H1 (cell line): ENCODE measurements at regions not wholly inside any gene's neighbourhood (a gene's known extent, or its start where the extent isn't known, plus 50 kb on each side); places are given as distances from the start of the nearest gene placed in this dataset.

Experiments used
- CTCF ChIA-PET: fragments of 300-600 bp; sonication (Branson Sonifier 250); formaldehyde crosslinking; loops from one replicate; lab custom pipeline; 2021; ENCODE audit not compliant: partially characterized antibody; lab: Charles Lee
- POLR2A ChIA-PET: fragments of 300-600 bp; sonication (Branson Sonifier 250); formaldehyde crosslinking; loops from one replicate; lab custom pipeline; 2021; ENCODE audit warnings: inconsistent platforms; ENCODE audit not compliant: partially characterized antibody; lab: Charles Lee
- DNase-seq, 2 experiments: peaks; one replicate each; pipeline versions ENCODE4 v3.0.0 to v3.0.0-alpha.2; 2010 to 2022; ENCODE audit warnings: low spot score in 2 of 2, low read depth in 1 of 2, mixed read lengths in 1 of 2
- FAIRE-seq: peaks from 2 replicates; lab custom pipeline; 2011; peaks lifted over from hg19 to GRCh38; lab: Jason Lieb, UNC
- H2AFZ ChIP-seq: 2 replicates; pipeline ENCODE4 v1.8.1; 2012; ENCODE audit warnings: low read length, inconsistent platforms
- H2AK5ac ChIP-seq: 2 replicates; pipeline ENCODE4 v1.6.1; 2013; ENCODE audit warnings: low read depth, low read length
- H2BK120ac ChIP-seq: replicated peaks from 2 replicates; pipeline ENCODE3; 2013; ENCODE audit warnings: low read depth, low read length, inconsistent platforms
- H2BK12ac ChIP-seq: 2 replicates; pipeline ENCODE4 v1.6.1; 2013; ENCODE audit warnings: low read depth, low read length
- H2BK15ac ChIP-seq: 2 replicates; pipeline ENCODE4 v1.6.1; 2013; ENCODE audit warnings: low read length
- H2BK20ac ChIP-seq: 2 replicates; pipeline ENCODE4 v1.6.1; 2013; ENCODE audit warnings: low read length
- H2BK5ac ChIP-seq: 2 replicates; pipeline ENCODE4 v1.6.1; 2013; ENCODE audit warnings: low read depth, low read length
- H3K14ac ChIP-seq: 2 replicates; pipeline ENCODE4 v1.6.1; 2013; ENCODE audit warnings: inconsistent platforms; ENCODE audit not compliant: insufficient read length
- H3K18ac ChIP-seq: 2 replicates; pipeline ENCODE4 v1.6.1; 2013; ENCODE audit warnings: low read length; ENCODE audit errors: extremely low read depth
- H3K23ac ChIP-seq: 2 replicates; pipeline ENCODE4 v1.6.1; 2013; ENCODE audit warnings: inconsistent platforms; ENCODE audit not compliant: insufficient read length
- H3K23me2 ChIP-seq: 2 replicates; pipeline ENCODE4 v1.6.1; 2013; ENCODE audit warnings: low read depth, low read length
- H3K27ac ChIP-seq: 2 replicates; pipeline ENCODE4 v1.6.1; 2011; ENCODE audit warnings: low read depth, low read length, inconsistent platforms
- H3K27me3 ChIP-seq, 4 experiments: replicated peaks in 1 of 4; 1 replicate in 1 of 4; 2 replicates in 3 of 4; pipeline versions ENCODE4 v1.6.1 to v1.8.1; 2011 to 2013; ENCODE audit warnings: low read length in 3 of 4, mild to moderate bottlenecking in 3 of 4, inconsistent platforms in 2 of 4, mixed read lengths in 2 of 4, moderate library complexity in 1 of 4; ENCODE audit not compliant: control insufficient read depth in 3 of 4, insufficient read depth in 3 of 4; ENCODE audit errors: extremely low read depth in 1 of 4
- H3K36me3 ChIP-seq, 4 experiments: 2 replicates each; pipeline versions ENCODE4 v1.6.1 to v1.8.1; 2011 to 2013; ENCODE audit warnings: mild to moderate bottlenecking in 4 of 4, low read length in 3 of 4, moderate library complexity in 2 of 4, control low read depth in 1 of 4, inconsistent platforms in 1 of 4; ENCODE audit not compliant: insufficient read depth in 4 of 4, control insufficient read depth in 2 of 4
- H3K4ac ChIP-seq: replicated peaks from 2 replicates; pipeline ENCODE3; 2013; ENCODE audit warnings: low read length, low read depth, mixed read lengths, inconsistent platforms; ENCODE audit not compliant: insufficient read length
- H3K4me1 ChIP-seq, 4 experiments: replicated peaks in 1 of 4; 1 replicate in 1 of 4; 2 replicates in 3 of 4; pipeline versions ENCODE4 v1.6.1 to v1.8.1; 2011 to 2013; ENCODE audit warnings: low read length in 3 of 4, inconsistent platforms in 2 of 4, mixed read lengths in 1 of 4; ENCODE audit not compliant: insufficient read depth in 4 of 4, control insufficient read depth in 3 of 4
- H3K4me2 ChIP-seq, 2 experiments: 2 replicates each; pipeline versions ENCODE4 v1.6.1 to v1.8.1; 2011 to 2013; ENCODE audit warnings: low read depth in 2 of 2, low read length in 2 of 2, control low read depth in 1 of 2, inconsistent platforms in 1 of 2, mild to moderate bottlenecking in 1 of 2; ENCODE audit not compliant: insufficient read depth in 1 of 2
- H3K4me3 ChIP-seq, 4 experiments: fragments of 200-600, 300-600 bp in 1 of 4; sonication (generic), shearing (Covaris generic), sonication (Bioruptor Twin) in 1 of 4; 2 replicates each; pipeline versions ENCODE4 v1.5.1 to v1.8.1; 2011 to 2016; ENCODE audit warnings: low read length in 4 of 4, low read depth in 3 of 4, control low read depth in 2 of 4, inconsistent platforms in 2 of 4, mild to moderate bottlenecking in 2 of 4, mixed read lengths in 1 of 4, moderate library complexity in 1 of 4; ENCODE audit not compliant: insufficient read depth in 2 of 4; ENCODE audit errors: extremely low read depth in 1 of 4
- H3K56ac ChIP-seq: replicated peaks from 2 replicates; pipeline ENCODE3; 2013; ENCODE audit warnings: low read depth, mild to moderate bottlenecking, mixed read lengths, low read length, inconsistent platforms; ENCODE audit not compliant: insufficient read length
- H3K79me1 ChIP-seq: 2 replicates; pipeline ENCODE4 v1.6.1; 2013; ENCODE audit warnings: low read depth, low read length, control low read depth
- H3K79me2 ChIP-seq, 2 experiments: 2 replicates each; pipeline versions ENCODE4 v1.6.1 to v1.8.1; 2012 to 2013; ENCODE audit warnings: low read length in 2 of 2, mild to moderate bottlenecking in 2 of 2, inconsistent platforms in 1 of 2; ENCODE audit not compliant: insufficient read depth in 2 of 2, control insufficient read depth in 1 of 2
- H3K9ac ChIP-seq, 4 experiments: replicated peaks in 1 of 4; 1 replicate in 1 of 4; 2 replicates in 3 of 4; pipeline versions ENCODE4 v1.6.1 to v1.8.1; 2011 to 2013; ENCODE audit warnings: low read depth in 3 of 4, low read length in 3 of 4, control low read depth in 2 of 4, mild to moderate bottlenecking in 2 of 4, moderate library complexity in 2 of 4, inconsistent platforms in 1 of 4; ENCODE audit errors: extremely low read depth in 1 of 4
- H3K9me3 ChIP-seq, 2 experiments: 2 replicates each; pipeline versions ENCODE4 v1.6.1 to v1.8.1; 2012 to 2013; ENCODE audit warnings: mild to moderate bottlenecking in 2 of 2, moderate library complexity in 2 of 2, control low read depth in 1 of 2, inconsistent platforms in 1 of 2, low read depth in 1 of 2, low read length in 1 of 2, mixed read lengths in 1 of 2; ENCODE audit not compliant: insufficient read depth in 2 of 2
- H4K20me1 ChIP-seq, 2 experiments: replicated peaks in 1 of 2; 2 replicates each; pipeline versions ENCODE3 to v1.8.1; 2011 to 2013; ENCODE audit warnings: inconsistent platforms in 2 of 2, low read length in 2 of 2, mild to moderate bottlenecking in 1 of 2; ENCODE audit not compliant: insufficient read depth in 2 of 2, control insufficient read depth in 1 of 2
- H4K5ac ChIP-seq: 2 replicates; pipeline ENCODE4 v1.6.1; 2013; ENCODE audit warnings: low read length, low read depth, mixed read lengths, inconsistent platforms; ENCODE audit not compliant: insufficient read length
- H4K8ac ChIP-seq: 2 replicates; pipeline ENCODE4 v1.8.0; 2013; ENCODE audit warnings: mild to moderate bottlenecking, moderate library complexity, low read length, inconsistent platforms; ENCODE audit not compliant: insufficient read depth; ENCODE audit errors: extremely low read depth
- H4K91ac ChIP-seq: replicated peaks from 2 replicates; pipeline ENCODE3; 2013; ENCODE audit warnings: low read length, mixed read lengths, inconsistent platforms; ENCODE audit not compliant: insufficient read length
- BCL11A ChIP-seq, 2 experiments: IDR thresholded peaks; one replicate each; pipeline ENCODE4 v1.6.1; 2011; ENCODE audit warnings: low read depth in 2 of 2, low read length in 2 of 2, mild to moderate bottlenecking in 2 of 2
- CTBP2 ChIP-seq: IDR thresholded peaks from 2 replicates; pipeline ENCODE4 v1.7.0; 2011; ENCODE audit warnings: borderline replicate concordance, mild to moderate bottlenecking, moderate library complexity, mixed read lengths, low read length; ENCODE audit not compliant: insufficient read depth, insufficient read length
- E2F6 ChIP-seq: IDR thresholded peaks from 2 replicates; pipeline ENCODE4 v1.6.1; 2012; ENCODE audit warnings: inconsistent platforms
- EZH2 ChIP-seq: fragments of 200-600 bp; sonication (generic); IDR thresholded peaks from 2 replicates; pipeline ENCODE4 v1.7.1; 2012; ENCODE audit warnings: low read depth, mild to moderate bottlenecking, moderate library complexity, low read length, inconsistent platforms; ENCODE audit not compliant: severe bottlenecking
- GABPA ChIP-seq: IDR thresholded peaks from 2 replicates; pipeline ENCODE4 v1.6.1; 2011; ENCODE audit warnings: mild to moderate bottlenecking, low read length, moderate library complexity, borderline replicate concordance; ENCODE audit not compliant: insufficient read depth
- NANOG ChIP-seq: IDR thresholded peaks from 2 replicates; pipeline ENCODE4 v1.6.1; 2011; ENCODE audit warnings: low read length, low read depth, mild to moderate bottlenecking, inconsistent platforms; ENCODE audit not compliant: insufficient read depth, poor library complexity, severe bottlenecking
- SAP30 ChIP-seq: fragments of 300-600 bp; sonication (generic); IDR thresholded peaks from 2 replicates; pipeline ENCODE4 v1.7.1; 2012; ENCODE audit warnings: low read length, moderate library complexity, mild to moderate bottlenecking, inconsistent platforms; ENCODE audit not compliant: insufficient read depth, insufficient replicate concordance
- WGBS, 2 experiments: shearing (Covaris generic) in 1 of 2; methylation state at CpG; one replicate each; pipeline versions ENCODE4 v1.1.6 to v1.1.7; 2013 to 2015; ENCODE audit warnings: low lambda C conversion rate in 2 of 2, mixed read lengths in 2 of 2, inconsistent platforms in 1 of 2, low coverage in 1 of 2, missing lambda C conversion rate in 1 of 2; ENCODE audit not compliant: insufficient replicate concordance in 2 of 2, insufficient coverage in 1 of 2, insufficient read length in 1 of 2; ENCODE audit errors: extremely low coverage in 1 of 2, missing lambda C conversion rate in 1 of 2; 5-methylcytosine and 5-hydroxymethylcytosine counted together

- ChIA-PET POLR2A (interaction anchor here (1.0 kb wide), 1 partner anchor 14 kb away, joined by 3 read pairs; no protein-coding TSS in a partner anchor), CTCF (interaction anchor here (0.9 to 11.1 kb wide), 2 partner anchors 12 to 17 kb away, joined by 3 to 96 read pairs; no protein-coding TSS in a partner anchor)
- no peak overlapping the region for H2BK12ac ChIP-seq
- WGBS, 2 experiments, result 88% methylated on average over 10 of the region's 10 CpGs; no CpG with 5 or more reads in 1 of the 2 experiments
- no peak overlapping the region for H4K91ac ChIP-seq
- no peak overlapping the region for H3K4me2 ChIP-seq
- H2AK5ac ChIP-seq, result no peak overlapping the region
- H3K18ac ChIP-seq, result no peak overlapping the region
- H3K23me2 ChIP-seq, result no peaks in the 10 kb centered on the region
- no peaks in the 10 kb centered on the region for H3K9me3 ChIP-seq
- DNase-seq (no peak), FAIRE-seq (no peak)
- no peaks in the 10 kb centered on the region for H3K79me2 ChIP-seq
- H4K20me1 ChIP-seq, result no peaks in the 10 kb centered on the region
- no peak overlapping the region for H3K27ac ChIP-seq
- H4K5ac ChIP-seq, result no peak overlapping the region
- no peaks in the 10 kb centered on the region for H3K4me1 ChIP-seq
- no peak overlapping the region for H3K4ac ChIP-seq
- H3K9ac ChIP-seq, result no peak overlapping the region
- no peak overlapping the region for H4K8ac ChIP-seq
- no peak overlapping the region for H2BK120ac ChIP-seq
- H3K23ac ChIP-seq, result no peak overlapping the region
- no peak overlapping the region for H2BK5ac ChIP-seq
- H3K36me3 ChIP-seq, result no peaks in the 10 kb centered on the region
- H2BK15ac ChIP-seq, result no peak overlapping the region
- no peak overlapping the region for H3K56ac ChIP-seq
- no peak overlapping the region for H2AFZ ChIP-seq
- no peak overlapping the region for H3K14ac ChIP-seq
- H2BK20ac ChIP-seq, result no peak overlapping the region
- no peaks in the 10 kb centered on the region for H3K79me1 ChIP-seq
- H3K4me3 ChIP-seq, result no peak overlapping the region
- H3K27me3 ChIP-seq, result no peaks in the 10 kb centered on the region; a peak in 1 of 7 replicates
- no peak for TF ChIP-seq GABPA
- TF ChIP-seq NANOG, result no peak
- TF ChIP-seq EZH2, result no peak
- no peak for TF ChIP-seq CTBP2
- no peak for TF ChIP-seq E2F6
- TF ChIP-seq BCL11A (IDR thresholded peaks at IDR 0.05; ENCODE audit: low read depth in 2 of 2, low read length in 2 of 2), result no peak
- TF ChIP-seq SAP30, result no peak
These were observed 52.2 kb upstream of the CCDC167 start for GRCh38 chr6:37551867-37552266.
